Skeletal muscle cell (primary cell): ENCODE measurements at regions not wholly inside any gene's neighbourhood (a gene's known extent, or its start where the extent isn't known, plus 50 kb on each side); places are given as distances from the start of the nearest gene placed in this dataset.
"Not testable (repeated sequence)": the region's sequence is repeated elsewhere in the genome, so short reads cannot be mapped to it uniquely, and the experiment has no call there.

Experiments used
- DNase-seq: peaks from one replicate; pipeline ENCODE4 v3.0.0-alpha.2; 2010; ENCODE audit warnings: low read depth
- H3K4me3 ChIP-seq: 2 replicates; pipeline ENCODE4 v1.5.1; 2011; ENCODE audit warnings: low read depth, mild to moderate bottlenecking, control low read depth, low read length, moderate library complexity

GRCh38 chr7:84780158-84781124 lies 406.4 kb downstream of the SEMA3D start:
- no peak overlapping the region for H3K4me3 ChIP-seq

GRCh38 chr7:84757761-84758160 lies 429.1 kb downstream of the SEMA3D start:
- DNase-seq = no peak
- no peak overlapping the region for H3K4me3 ChIP-seq

More at GRCh38 chr7:84780158-84781124, 406.4 kb downstream of the SEMA3D start:
- no peak for DNase-seq

- H3K4me3 ChIP-seq = no peak overlapping the region
- DNase-seq = peak; percentile 25
Observed at GRCh38 chr7:84746353-84746752, 440.5 kb downstream of the SEMA3D start.

- no peak for DNase-seq
- H3K4me3 ChIP-seq = no peak overlapping the region
Observed at GRCh38 chr7:84744385-84744784, 442.5 kb downstream of the SEMA3D start.

GRCh38 chr7:84738583-84739150 lies 448.2 kb downstream of the SEMA3D start:
- DNase-seq = no peak

GRCh38 chr7:84735677-84736076 lies 451.2 kb downstream of the SEMA3D start:
- no peak for DNase-seq

More at GRCh38 chr7:84738583-84739150, 448.2 kb downstream of the SEMA3D start:
- H3K4me3 ChIP-seq = no peak overlapping the region

GRCh38 chr7:84735011-84735410 lies 451.8 kb downstream of the SEMA3D start:
- no peak overlapping the region for H3K4me3 ChIP-seq
- no peak for DNase-seq

More at GRCh38 chr7:84735677-84736076, 451.2 kb downstream of the SEMA3D start:
- H3K4me3 ChIP-seq = no peak overlapping the region

GRCh38 chr7:84733976-84734375 lies 452.9 kb downstream of the SEMA3D start:
- not testable (repeated sequence) for H3K4me3 ChIP-seq, DNase-seq

- not testable (repeated sequence) for DNase-seq, H3K4me3 ChIP-seq
Observed at GRCh38 chr7:84730864-84731263, 456.0 kb downstream of the SEMA3D start.

GRCh38 chr7:84729284-84729683 lies 457.6 kb downstream of the SEMA3D start:
- no peak overlapping the region for H3K4me3 ChIP-seq
- no peak for DNase-seq

GRCh38 chr7:84722734-84723133 lies 464.1 kb downstream of the SEMA3D start:
- DNase-seq = no peak
- no peak overlapping the region for H3K4me3 ChIP-seq

GRCh38 chr7:84722086-84722485 lies 464.8 kb downstream of the SEMA3D start:
- DNase-seq = no peak
- H3K4me3 ChIP-seq = no peak overlapping the region

GRCh38 chr7:84720456-84721097 lies 466.3 kb downstream of the SEMA3D start:
- DNase-seq = no peak
- H3K4me3 ChIP-seq = no peak overlapping the region

- H3K4me3 ChIP-seq = no peak overlapping the region
- no peak for DNase-seq
Observed at GRCh38 chr7:84714765-84715164, 472.1 kb downstream of the SEMA3D start.

- no peak overlapping the region for H3K4me3 ChIP-seq
- no peak for DNase-seq
Observed at GRCh38 chr7:84712374-84713121, 474.3 kb downstream of the SEMA3D start.

- H3K4me3 ChIP-seq, DNase-seq: not testable (repeated sequence)
Observed at GRCh38 chr7:84710538-84710937, 476.3 kb downstream of the SEMA3D start.

GRCh38 chr7:84705706-84706105 lies 481.1 kb downstream of the SEMA3D start:
- DNase-seq = no peak
- no peak overlapping the region for H3K4me3 ChIP-seq

- H3K4me3 ChIP-seq = no peak overlapping the region
- DNase-seq = no peak
Observed at GRCh38 chr7:84705079-84705478, 481.8 kb downstream of the SEMA3D start.

GRCh38 chr7:84704380-84704779 lies 482.5 kb downstream of the SEMA3D start:
- DNase-seq = no peak
- no peak overlapping the region for H3K4me3 ChIP-seq
